K562 (cell line): ENCODE measurements at regions not wholly inside any gene's neighbourhood (a gene's known extent, or its start where the extent isn't known, plus 50 kb on each side); places are given as distances from the start of the nearest gene placed in this dataset.

Experiments
- ATAC-seq: fragments of 200-7000 bp; cut with Tn5 transposase; 3 replicates; pipeline ENCODE4 v1.9.1; 2020; ENCODE audit warnings: moderate library complexity
- BruUV-seq: library from RNA; stranded (reverse); fragments of 400-500 nt; replicated peaks from 2 replicates; lab custom pipeline; 2021; lab: Mats Ljungman, UMichigan
- CTCF ChIA-PET: fragments of 300-600 bp; formaldehyde crosslinking; extraction: SDS; loops from one replicate; lab custom pipeline; 2021; ENCODE audit warnings: low intra/inter-chr PET ratio; lab: Yijun Ruan, JAX
- POLR2A ChIA-PET: fragments of 300-600, 350-650 bp; sonication (Branson Sonifier 250); formaldehyde crosslinking; extraction: SDS; loops from one replicate; lab custom pipeline; 2021; ENCODE audit warnings: antibody characterized with exemption, inconsistent platforms; lab: Yijun Ruan, JAX
- DNase-seq, 4 experiments: peaks; one replicate each; pipeline versions ENCODE4 v3.0.0 to v3.0.0-alpha.2; 2011 to 2018; ENCODE audit warnings: low spot score in 3 of 4, mixed read lengths in 3 of 4; ENCODE audit errors: extremely low read depth in 1 of 4
- FAIRE-seq: peaks from 2 replicates; lab custom pipeline; 2011; peaks lifted over from hg19 to GRCh38; lab: Jason Lieb, UNC
- H2AFZ ChIP-seq: 2 replicates; pipeline ENCODE4 v1.6.0; 2011; ENCODE audit warnings: low read depth, low read length, control low read depth, inconsistent platforms
- H3K27ac ChIP-seq: fragments of 200-600 bp; 3 replicates; pipeline ENCODE4 v1.8.0; 2011; ENCODE audit warnings: low read depth, mild to moderate bottlenecking, control low read depth, inconsistent platforms, low read length, moderate library complexity, mixed read lengths; ENCODE audit errors: extremely low read depth
- H3K27me3 ChIP-seq, 2 experiments: fragments of 300-600 bp in 1 of 2; 2 replicates in 1 of 2; 3 replicates in 1 of 2; pipeline versions ENCODE4 v1.6.0 to v1.8.0; 2011; ENCODE audit warnings: inconsistent platforms in 2 of 2, low read length in 2 of 2, mild to moderate bottlenecking in 1 of 2, mixed read lengths in 1 of 2, moderate library complexity in 1 of 2; ENCODE audit not compliant: control insufficient read depth in 2 of 2, insufficient read depth in 2 of 2
- H3K36me3 ChIP-seq: fragments of 300-600 bp; 3 replicates; pipeline ENCODE4 v1.8.0; 2011; ENCODE audit warnings: mild to moderate bottlenecking, low read length, inconsistent platforms; ENCODE audit not compliant: control insufficient read depth, insufficient read depth
- H3K4me1 ChIP-seq, 2 experiments: fragments of 200-600 bp in 1 of 2; replicated peaks in 1 of 2; 2 replicates in 1 of 2; 3 replicates in 1 of 2; pipeline versions ENCODE4 v1.5.1 to v1.8.0; 2011; ENCODE audit warnings: inconsistent platforms in 2 of 2, low read length in 2 of 2, mild to moderate bottlenecking in 1 of 2, mixed read lengths in 1 of 2, moderate library complexity in 1 of 2; ENCODE audit not compliant: control insufficient read depth in 2 of 2, insufficient read depth in 2 of 2
- H3K4me2 ChIP-seq: 2 replicates; pipeline ENCODE4 v1.6.1; 2011; ENCODE audit warnings: low read length, control low read depth, inconsistent platforms, mixed read lengths; ENCODE audit not compliant: insufficient read depth
- H3K4me3 ChIP-seq: fragments of 200-600 bp; sonication (generic), shearing (Covaris generic); 2 replicates; pipeline ENCODE4 v1.5.1; 2016; ENCODE audit warnings: control low read depth, inconsistent platforms
- H3K79me2 ChIP-seq: fragments of 200-600 bp; 3 replicates; pipeline ENCODE4 v1.8.0; 2011; ENCODE audit warnings: low read length, inconsistent platforms; ENCODE audit not compliant: control insufficient read depth, insufficient read depth
- H3K9ac ChIP-seq, 2 experiments: 2 replicates each; pipeline versions ENCODE4 v1.6.0 to v1.6.1; 2011; ENCODE audit warnings: low read depth in 2 of 2, low read length in 2 of 2, control low read depth in 1 of 2, inconsistent platforms in 1 of 2, mild to moderate bottlenecking in 1 of 2, mixed read lengths in 1 of 2; ENCODE audit not compliant: insufficient read depth in 1 of 2
- H3K9me1 ChIP-seq: one replicate; pipeline ENCODE4 v1.6.0; 2011; ENCODE audit warnings: inconsistent platforms, mild to moderate bottlenecking, low read length, moderate library complexity; ENCODE audit not compliant: control insufficient read depth, insufficient read depth
- H3K9me3 ChIP-seq: replicated peaks from 2 replicates; pipeline ENCODE4 v1.5.1; 2011; ENCODE audit warnings: low read depth, low read length, inconsistent platforms; ENCODE audit not compliant: control insufficient read depth, insufficient read depth
- H4K20me1 ChIP-seq: replicated peaks from 2 replicates; pipeline ENCODE4 v1.6.1; 2011; ENCODE audit warnings: low read length, inconsistent platforms, mixed read lengths; ENCODE audit not compliant: control insufficient read depth, insufficient read depth
- GATAD2B ChIP-seq: fragments of 450-650 bp; IDR thresholded peaks from 2 replicates; pipeline ENCODE4 v1.6.1; 2017; ENCODE audit warnings: mild to moderate bottlenecking, borderline replicate concordance
- GTF3C2 ChIP-seq: IDR thresholded peaks from 3 replicates; pipeline ENCODE4 v1.6.1; 2011; ENCODE audit warnings: borderline replicate concordance, mild to moderate bottlenecking, moderate library complexity; ENCODE audit not compliant: insufficient read length; ENCODE audit errors: extremely low read depth
- MAFG ChIP-seq: fragments of 450-650 bp; conservative IDR thresholded peaks from 2 replicates; pipeline ENCODE4 v1.6.1; 2016; ENCODE audit warnings: missing genetic modification characterization, missing compliant biosample characterization
- NFIX ChIP-seq: fragments of 250-450 bp; sonication (Bioruptor Pico); IDR thresholded peaks from 2 replicates; pipeline ENCODE4 v1.4.0; 2020; ENCODE audit warnings: low read depth, mild to moderate bottlenecking, moderate library complexity
- NONO ChIP-seq, 2 experiments: fragments of 200-400 bp in 1 of 2; fragments of 450-650 bp in 1 of 2; formaldehyde crosslinking in 1 of 2; IDR thresholded peaks; 2 replicates each; pipeline ENCODE4 v1.6.1; 2017; ENCODE audit warnings: low read depth in 2 of 2, mild to moderate bottlenecking in 2 of 2, moderate library complexity in 2 of 2, low read length in 1 of 2
- NR2C2 ChIP-seq, 2 experiments: fragments of 200-800 bp in 1 of 2; sonication (Bioruptor generic) in 1 of 2; sonication (generic) in 1 of 2; formaldehyde crosslinking in 1 of 2; IDR thresholded peaks; 2 replicates each; pipeline versions ENCODE4 v1.6.1 to v1.8.0; 2016 to 2022; ENCODE audit warnings: mild to moderate bottlenecking in 1 of 2, missing compliant biosample characterization in 1 of 2, missing genetic modification characterization in 1 of 2, missing genetic modification reagents in 1 of 2
- RBM14 ChIP-seq: fragments of 200-400 bp; formaldehyde crosslinking; IDR thresholded peaks from 2 replicates; pipeline ENCODE4 v1.6.1; 2018; ENCODE audit warnings: low read depth, mild to moderate bottlenecking, low read length, moderate library complexity, borderline replicate concordance; ENCODE audit not compliant: insufficient read depth
- SIRT6 ChIP-seq: IDR thresholded peaks from one replicate; pipeline ENCODE4 v1.6.1; 2012; ENCODE audit warnings: low read depth, mild to moderate bottlenecking, control low read depth, inconsistent platforms, low read length, moderate library complexity
- STAG1 ChIP-seq: sonication (generic); formaldehyde crosslinking; IDR thresholded peaks from 2 replicates; pipeline ENCODE4 v1.5.0; 2020; ENCODE audit warnings: missing genetic modification reagents, borderline replicate concordance
- TBP ChIP-seq: optimal IDR thresholded peaks from 2 replicates; pipeline ENCODE3; 2011; ENCODE audit warnings: low read depth, low read length, improper control_type of control experiment
- ZBED1 ChIP-seq: IDR thresholded peaks from 2 replicates; pipeline ENCODE4 v1.6.1; 2014
- ZKSCAN3 ChIP-seq: fragments of 250-450 bp; sonication (Bioruptor Pico); IDR thresholded peaks from 2 replicates; pipeline ENCODE4 v1.4.0; 2020
- ZNF274 ChIP-seq: IDR thresholded peaks from 2 replicates; pipeline ENCODE4 v1.6.1; 2011; ENCODE audit warnings: low read depth, mild to moderate bottlenecking, low read length, moderate library complexity, borderline replicate concordance
- WGBS: fragments of 100-300 bp; shearing (Covaris generic); methylation state at CpG from one replicate; pipeline ENCODE4 v1.1.6; 2016; ENCODE audit warnings: low coverage, mixed read lengths; ENCODE audit not compliant: insufficient coverage; ENCODE audit errors: missing lambda C conversion rate; 5-methylcytosine and 5-hydroxymethylcytosine counted together
- in situ Hi-C: fragments of 300-500 bp; cut with MboI; formaldehyde crosslinking; loops from 4 replicates; pipeline ENCODE4 v1.15.0; 2018; ENCODE audit warnings: inconsistent platforms, mixed read lengths
- intact Hi-C: fragments of 100-400 bp; cut with micrococcal nuclease; formaldehyde crosslinking; loops from 2 replicates; pipeline ENCODE4 v1.14.2; 2022

GRCh38 chr4:101464596-101464995, 117.3 kb upstream of the PPP3CA start:
- CTCF ChIA-PET = no interaction called here
- Histone ChIP-seq H3K9me1 (no peaks in the 10 kb centered on the region), H3K9me3 (no peaks in the 10 kb centered on the region), H3K4me2 (no peak overlapping the region), H3K4me1 (no peaks in the 10 kb centered on the region), H3K36me3 (no peaks in the 10 kb centered on the region), H3K9ac (no peak overlapping the region), H4K20me1 (no peaks in the 10 kb centered on the region), H3K27ac (no peak overlapping the region), H2AFZ (no peak overlapping the region), H3K27me3 (no peaks in the 10 kb centered on the region), H3K4me3 (no peak overlapping the region), H3K79me2 (no peaks in the 10 kb centered on the region)
- no TSS peak for BruUV-seq
- TF ChIP-seq MAFG (tag) = no peak
- TF ChIP-seq ZBED1 = no peak
- no peak for TF ChIP-seq NR2C2 (CRISPR knock-in tag; IDR thresholded peaks at IDR 0.05)
- no peak for TF ChIP-seq NR2C2 (tag; IDR thresholded peaks at IDR 0.05)
- TF ChIP-seq TBP = no peak
- TF ChIP-seq SIRT6 = no peak
- TF ChIP-seq STAG1 = no peak
- no peak for TF ChIP-seq ZKSCAN3
- TF ChIP-seq NONO (IDR thresholded peaks at IDR 0.05; ENCODE audit: low read depth in 2 of 2, low read length in 1 of 2) = no peak
- TF ChIP-seq GATAD2B = no peak
- TF ChIP-seq NFIX (CRISPR knock-in tag) = no peak
- no peak for TF ChIP-seq GTF3C2
- TF ChIP-seq RBM14 = no peak
- no peak for TF ChIP-seq ZNF274
- in situ Hi-C loops (no loop called here), intact Hi-C loops (no loop called here)
- DNase-seq = no peak
- 0% methylated on average over 1 of the region's 2 CpGs for WGBS
- no peak for FAIRE-seq
- ATAC-seq = no peak
- POLR2A ChIA-PET = no interaction called here
